NOMO-1 treated with dmso at 0.1 percent for 144 hours (cell line): ENCODE measurements at regions not wholly inside any gene's neighbourhood (a gene's known extent, or its start where the extent isn't known, plus 50 kb on each side); places are given as distances from the start of the nearest gene placed in this dataset.
"Not testable (repeated sequence)": the region's sequence is repeated elsewhere in the genome, so short reads cannot be mapped to it uniquely, and the experiment has no call there.

ENCODE experiments used
- DNase-seq: peaks from one replicate; lab custom pipeline; 2025; ENCODE audit not compliant: unreplicated experiment; lab: John Stamatoyannopoulos, UW

DNA sequence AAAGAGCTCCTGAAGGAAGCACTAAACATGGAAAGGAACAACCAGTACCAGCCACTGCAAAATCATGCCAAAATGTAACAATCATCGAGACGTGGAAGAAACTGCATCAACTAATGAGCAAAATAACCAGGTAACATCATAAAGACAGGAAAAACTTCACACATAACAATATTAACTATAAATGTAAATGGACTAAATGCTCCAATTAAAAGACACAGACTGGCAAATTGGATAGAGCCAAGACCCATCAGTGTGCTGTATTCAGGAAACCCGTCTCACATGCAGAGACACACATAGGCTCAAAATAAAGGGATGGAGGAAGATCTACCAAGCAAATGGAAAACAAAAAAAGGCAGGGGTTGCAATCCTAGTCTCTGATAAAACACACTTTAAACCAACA is 83.9 kb upstream of the TSLP start:
- not testable (repeated sequence) for DNase-seq

DNA sequence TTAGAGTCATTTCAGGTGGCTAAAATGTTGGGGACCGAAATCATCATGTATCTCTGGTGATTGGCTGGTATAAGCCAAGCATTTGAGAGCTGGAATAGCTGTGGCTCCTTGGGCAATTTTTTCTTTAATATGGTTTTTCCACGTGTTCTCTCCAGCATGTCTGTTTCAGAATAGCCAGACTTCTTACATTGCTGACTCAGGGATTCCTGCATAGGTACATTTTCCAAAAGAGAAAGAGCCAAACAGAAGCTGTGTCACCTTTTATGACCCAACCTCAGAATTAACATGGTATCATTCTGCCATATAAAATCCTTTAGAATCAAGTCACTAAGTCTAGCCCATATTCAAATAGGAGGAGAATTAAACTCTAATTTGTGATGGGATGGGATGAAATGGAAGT is 74.8 kb upstream of the TSLP start:
- no peak for DNase-seq

DNA sequence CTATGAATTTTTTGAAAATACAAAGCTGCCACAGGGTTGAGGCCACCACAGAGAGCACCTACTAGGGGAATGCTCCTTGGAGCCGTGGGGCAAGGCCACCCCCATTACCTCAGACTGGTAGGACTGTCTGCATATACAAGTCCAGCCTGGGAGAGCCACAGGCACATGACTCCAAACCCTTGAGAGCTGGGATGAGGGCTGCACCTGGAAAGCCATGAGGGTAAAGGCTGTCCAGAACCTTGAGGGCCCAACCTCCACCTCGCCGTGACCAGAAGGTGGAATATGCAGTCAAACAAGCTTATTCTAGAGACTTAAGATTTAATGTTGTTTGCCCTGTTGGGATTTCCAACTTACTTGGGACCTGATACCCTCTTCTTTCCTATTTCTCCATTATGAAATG is 69.5 kb upstream of the TSLP start:
- DNase-seq = no peak

DNA sequence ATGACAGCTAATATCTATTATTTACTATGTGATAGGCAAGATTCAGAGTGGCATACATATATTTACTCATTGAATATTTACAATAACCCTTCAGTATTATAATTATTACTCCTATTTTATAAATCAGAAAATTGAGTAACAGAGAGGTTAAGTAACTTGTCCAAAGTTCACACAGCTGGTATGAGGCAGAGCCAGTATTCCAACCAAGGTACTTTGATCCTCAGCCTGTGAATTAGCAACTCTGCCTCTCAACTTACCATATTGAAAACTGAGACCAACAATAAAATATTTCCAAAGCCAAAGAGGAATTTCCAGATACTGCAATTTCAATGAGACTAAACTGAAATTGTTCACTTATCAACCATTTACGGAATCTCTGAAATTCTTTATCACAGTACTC is 67.9 kb upstream of the TSLP start:
- no peak for DNase-seq

DNA sequence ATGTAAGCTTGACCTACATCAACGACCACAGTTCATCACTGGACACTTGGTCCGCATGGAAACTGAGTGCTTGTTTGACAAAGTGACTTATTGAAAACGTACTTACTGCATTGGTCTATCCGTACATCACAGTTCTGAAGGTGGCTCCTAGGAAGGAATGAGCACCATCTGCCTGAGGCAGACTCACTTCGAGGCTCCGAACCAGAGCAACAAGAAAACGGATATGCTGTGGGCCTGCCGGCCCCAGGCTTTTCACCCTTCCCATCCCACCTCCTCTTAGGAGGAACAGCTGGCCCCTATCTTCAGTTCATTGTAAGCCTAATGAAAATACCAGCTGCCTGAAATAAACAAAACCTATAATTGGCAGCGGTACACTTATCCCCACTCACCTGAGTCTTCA is 67.2 kb upstream of the TSLP start:
- no peak for DNase-seq

DNA sequence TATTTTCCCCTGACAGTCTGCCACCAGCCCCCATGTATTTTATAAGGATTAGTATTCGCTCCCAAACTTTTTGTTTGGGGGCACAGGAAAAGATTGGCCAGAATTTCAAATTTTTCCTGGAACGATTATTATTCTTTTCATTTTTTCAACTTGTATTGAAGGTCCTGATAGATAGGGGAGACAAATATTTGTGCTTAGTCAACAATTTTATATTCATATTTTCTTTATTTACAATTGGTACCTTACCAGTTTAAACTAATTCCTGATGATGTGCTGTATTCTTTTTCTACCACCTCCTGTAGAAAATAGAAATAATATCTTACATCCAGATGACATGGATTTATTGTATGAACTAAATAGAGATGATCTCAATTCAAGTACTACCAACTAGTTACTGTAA is 60.7 kb upstream of the TSLP start:
- no peak for DNase-seq

DNA sequence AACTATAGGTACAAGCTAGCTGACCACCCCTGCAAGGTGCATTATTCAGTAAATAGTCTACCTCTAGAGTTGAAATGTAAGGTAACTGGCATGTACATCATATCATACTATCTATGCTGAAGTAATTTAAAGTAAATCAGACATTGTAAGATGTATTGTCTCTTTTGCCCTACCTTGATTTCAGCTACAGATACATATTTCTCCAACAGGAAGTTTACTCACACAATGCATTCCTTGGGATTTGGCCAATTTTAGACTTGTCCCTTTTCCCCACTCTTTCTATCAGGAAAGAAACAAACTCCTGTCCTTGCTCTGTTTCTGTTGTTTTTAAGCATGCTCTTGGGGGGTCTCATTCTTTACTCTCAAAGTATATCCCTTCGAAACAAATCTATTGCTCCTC is 58.5 kb upstream of the TSLP start:
- DNase-seq = no peak

DNA sequence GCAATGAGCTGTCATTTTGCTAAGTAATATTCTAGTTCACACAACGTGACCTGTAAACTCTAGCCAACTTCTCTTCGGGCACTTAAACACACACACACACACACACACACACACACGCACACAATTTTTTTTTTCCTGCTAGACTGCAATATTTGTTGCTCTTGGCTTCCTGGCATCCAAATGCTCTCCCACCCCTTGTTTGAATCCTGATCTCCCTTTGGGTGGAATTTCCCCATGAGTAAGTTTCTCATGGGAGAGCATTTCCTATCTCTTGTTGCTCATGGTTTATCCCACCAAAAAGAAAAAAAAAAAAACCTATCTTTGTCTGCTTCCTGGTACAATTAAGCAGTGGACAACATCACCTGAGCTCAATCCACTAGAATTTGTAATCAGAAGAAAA is 54.7 kb upstream of the TSLP start:
- DNase-seq = no peak

DNA sequence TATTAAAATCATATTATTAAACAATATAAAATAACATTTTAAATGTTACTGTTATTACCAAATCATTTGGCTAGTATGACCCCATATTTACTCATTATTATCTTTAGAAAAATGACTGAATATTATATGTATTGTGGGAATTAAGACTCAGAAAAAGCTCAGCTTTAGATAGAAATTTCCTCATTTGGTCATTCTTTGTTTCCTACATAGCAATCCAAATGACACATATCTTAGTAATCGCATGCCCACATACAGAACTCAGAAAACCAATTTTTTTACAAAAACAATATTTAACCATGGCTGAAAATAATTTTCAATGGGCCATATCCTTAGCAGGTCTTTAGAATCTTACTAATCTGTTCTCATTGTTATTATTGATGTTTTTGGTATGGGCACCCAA is 53.8 kb upstream of the TSLP start:
- no peak for DNase-seq
